ENCODE measurements at regions not wholly inside any gene's neighbourhood (a gene's known extent, or its start where the extent isn't known, plus 50 kb on each side); places are given as distances from the start of the nearest gene placed in this dataset.
A peak's percentile ranks its signal among the peaks of the same experiment; 100 is the strongest.
"Not testable (repeated sequence)": the region's sequence is repeated elsewhere in the genome, so short reads cannot be mapped to it uniquely, and the experiment has no call there.

DNA sequence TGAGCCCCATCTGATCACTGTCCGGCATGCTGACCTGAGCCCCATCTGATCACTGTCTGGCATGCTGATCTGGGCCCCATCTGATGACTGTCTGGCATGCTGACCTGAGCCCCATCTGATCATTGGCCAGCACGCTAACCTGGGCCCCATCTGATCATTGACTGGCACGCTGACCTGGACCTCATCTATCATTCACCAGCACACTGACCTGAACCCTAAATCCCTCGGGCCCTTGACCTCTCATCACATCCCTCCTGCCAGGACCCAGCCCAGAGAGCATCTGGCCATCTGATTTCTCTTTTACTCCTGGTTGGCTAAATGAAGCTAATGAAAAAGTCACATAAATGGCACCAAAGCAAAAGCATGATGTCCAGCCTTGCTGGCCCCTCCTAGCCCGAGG is 207.1 kb downstream of the NDUFA10 start:
- DNase-seq: no peak

DNA sequence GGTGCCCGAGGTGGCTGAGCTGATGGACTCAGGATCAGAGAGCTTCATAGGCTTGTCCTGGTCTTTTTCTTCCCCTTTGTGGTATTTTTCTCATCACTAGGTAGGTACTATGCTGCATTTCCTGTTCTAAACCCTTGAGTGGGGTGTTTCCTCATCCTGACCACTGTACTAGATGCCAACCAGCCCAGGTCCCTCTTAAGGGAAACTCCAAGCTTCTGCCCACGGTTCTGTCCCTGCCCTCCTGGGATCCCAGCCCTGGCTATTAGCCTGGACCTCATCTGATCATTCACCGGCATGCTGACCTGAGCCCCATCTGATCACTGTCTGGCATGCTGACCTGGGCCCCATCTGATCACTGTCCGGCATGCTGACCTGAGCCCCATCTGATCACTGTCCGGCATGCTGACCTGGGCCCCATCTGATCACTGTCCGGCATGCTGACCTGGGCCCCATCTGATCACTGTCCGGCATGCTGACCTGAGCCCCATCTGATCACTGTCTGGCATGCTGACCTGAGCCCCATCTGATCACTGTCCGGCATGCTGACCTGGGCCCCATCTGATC is 207.6 kb downstream of the NDUFA10 start:
- not testable (repeated sequence) for DNase-seq

DNA sequence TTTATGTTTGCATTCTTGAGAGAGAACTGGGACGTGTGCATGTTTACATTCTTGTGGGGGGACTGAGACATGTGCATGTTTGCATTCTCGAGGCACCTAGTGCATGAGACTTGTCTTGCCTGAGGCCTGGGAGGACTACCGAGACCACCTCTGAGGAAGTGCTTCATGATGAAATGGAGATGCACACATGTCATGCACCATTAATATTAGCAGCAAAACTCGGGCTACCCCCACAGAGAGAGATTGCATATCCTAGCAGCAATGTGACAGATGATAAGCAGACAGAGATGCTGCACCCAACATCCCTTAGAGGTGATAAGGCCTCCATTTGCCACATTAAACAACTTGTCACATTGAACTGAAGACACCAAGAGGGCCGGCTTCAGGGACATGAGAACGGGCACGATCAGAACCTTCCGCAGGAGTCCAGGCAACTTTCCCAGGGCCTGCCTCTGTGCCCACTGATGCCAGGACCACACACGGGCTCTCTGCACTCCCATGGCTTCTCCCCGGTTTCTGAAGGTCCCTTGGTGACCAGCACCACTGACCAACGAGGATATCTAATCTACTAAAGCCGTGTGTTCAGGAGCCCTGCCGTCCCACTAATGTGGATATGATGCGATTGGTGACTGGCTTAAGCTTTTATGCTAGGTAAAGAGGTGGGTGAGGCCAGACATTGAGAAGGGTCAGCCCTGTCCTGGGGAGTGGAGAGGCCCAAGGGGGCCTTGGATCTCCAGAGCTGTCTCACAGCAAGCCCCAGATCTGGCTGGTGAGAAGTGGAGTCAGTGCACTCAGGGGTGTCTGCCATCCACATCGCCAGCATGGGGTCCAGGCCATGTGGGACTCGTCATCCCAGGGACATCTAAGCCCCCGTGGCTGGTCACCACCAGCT is 208.3 kb downstream of the NDUFA10 start:
- DNase-seq: no peak

- no peak for DNase-seq
Observed at GRCh38 chr2:239815671-239816070, 209.5 kb downstream of the NDUFA10 start.

- DNase-seq: peak; percentile 9
Observed at GRCh38 chr2:239814861-239815601, 210.1 kb downstream of the NDUFA10 start.

DNA sequence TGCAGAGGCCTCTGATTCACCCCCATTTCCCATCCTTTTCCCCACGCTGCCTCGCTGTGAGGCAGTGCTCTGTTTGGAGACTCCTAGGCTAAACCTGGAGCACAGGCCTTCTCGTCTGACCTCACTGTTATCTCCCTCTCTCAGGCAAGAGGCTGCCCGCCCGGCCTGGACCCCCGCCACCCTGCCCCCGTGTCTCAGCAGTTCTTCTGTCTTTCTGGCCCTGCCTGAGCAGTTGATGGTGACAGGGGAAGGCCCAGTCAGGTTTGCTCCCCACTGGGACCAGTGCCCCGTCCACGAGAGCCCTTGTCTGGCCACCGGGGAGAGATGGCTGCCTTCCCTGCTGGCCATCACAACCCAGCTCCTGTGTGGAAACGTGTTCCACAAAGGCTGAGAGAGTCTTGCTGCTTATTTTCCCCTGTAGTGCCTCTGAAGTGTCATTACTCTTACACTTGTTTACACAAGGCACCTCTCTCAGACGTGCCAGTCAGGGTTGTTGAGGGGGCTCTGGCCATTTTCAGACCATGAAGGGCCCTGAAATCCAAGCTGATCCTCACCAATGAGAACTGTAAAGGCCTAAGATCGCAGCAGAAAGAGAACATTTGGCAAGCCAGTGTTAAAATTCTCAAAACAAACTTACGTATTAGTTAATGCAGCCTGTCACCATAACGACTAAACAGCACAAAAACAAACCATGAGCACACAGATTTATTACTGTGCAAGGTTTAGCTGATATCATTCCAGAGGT is 210.9 kb downstream of the NDUFA10 start:
- no peak for DNase-seq

- DNase-seq: no peak
Observed at GRCh38 chr2:239813261-239814115, 211.7 kb downstream of the NDUFA10 start.

GRCh38 chr2:239811806-239812560 is 213.2 kb downstream of the NDUFA10 start:
- no peak for DNase-seq

DNA sequence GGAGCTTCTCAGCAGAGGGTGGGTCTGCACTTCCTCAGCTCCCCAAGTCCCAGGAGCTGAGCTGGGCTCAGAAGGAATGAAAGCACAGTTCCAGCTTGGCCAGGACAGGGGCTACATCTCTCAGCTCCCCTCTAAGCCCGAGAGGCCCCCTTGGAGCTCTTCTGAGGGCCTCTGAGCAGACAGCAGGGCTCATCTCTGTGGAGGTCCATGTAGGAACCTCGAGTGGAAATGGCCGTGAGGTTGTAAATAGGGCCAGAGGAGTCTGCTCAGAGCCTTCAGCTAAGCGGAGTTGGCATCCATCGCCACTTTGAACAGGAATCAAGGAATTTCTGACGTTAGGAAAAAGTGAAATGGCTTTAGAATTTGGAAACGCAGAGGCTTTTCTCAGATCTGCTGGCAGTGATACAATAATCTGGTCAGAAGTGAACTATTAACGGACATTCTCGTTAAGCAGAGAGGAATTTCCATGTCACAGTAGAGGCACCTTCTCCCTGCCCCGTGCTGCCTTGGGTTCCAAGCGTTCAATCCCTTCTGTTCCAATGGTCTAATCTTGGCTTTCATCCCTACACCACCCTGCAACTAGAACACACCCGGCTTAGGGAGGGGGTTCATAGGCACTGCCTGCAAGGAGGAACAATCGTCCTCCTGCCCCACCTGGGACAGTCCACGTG is 213.9 kb downstream of the NDUFA10 start:
- DNase-seq: no peak

DNA sequence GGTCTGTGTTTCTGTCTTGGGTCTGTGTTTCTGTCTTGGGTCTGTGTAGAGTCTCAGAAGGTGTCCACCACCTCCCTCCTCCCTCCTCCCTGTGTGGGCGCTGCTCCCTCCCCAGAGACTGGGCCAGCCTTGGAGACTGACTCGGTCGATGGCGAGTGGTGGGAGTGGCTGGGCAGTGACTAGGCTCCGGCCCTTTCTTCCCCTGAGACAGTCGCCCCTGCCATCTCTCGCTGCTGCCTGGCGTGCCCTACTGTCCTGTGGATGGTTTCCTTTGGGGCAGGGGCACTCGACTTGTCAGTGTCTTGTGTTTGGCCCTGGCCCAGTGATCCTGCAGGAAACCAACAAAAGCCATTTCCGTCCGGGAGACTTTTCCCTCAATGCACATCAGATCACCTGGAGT is 215.8 kb downstream of the NDUFA10 start:
- DNase-seq: no peak

DNA sequence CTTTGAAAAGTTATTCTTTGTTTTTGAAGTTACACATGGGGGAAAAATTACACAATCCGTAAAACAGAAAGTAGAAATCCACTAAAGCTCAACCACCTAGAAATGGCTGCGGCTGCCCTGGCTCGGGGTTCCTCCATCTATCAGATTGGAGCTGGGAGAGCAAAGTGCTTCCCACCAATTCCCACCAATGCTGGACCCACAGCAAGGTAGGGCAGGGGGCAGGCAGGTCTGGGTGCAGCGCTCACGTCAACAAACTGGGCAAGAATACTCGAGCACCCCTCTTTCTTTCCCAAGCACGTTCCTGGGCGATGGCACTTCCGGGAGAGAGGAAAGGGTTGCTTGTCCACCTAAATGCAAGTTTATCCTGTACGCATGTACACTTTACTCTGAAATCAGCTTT is 217.6 kb downstream of the NDUFA10 start:
- DNase-seq: no peak

DNA sequence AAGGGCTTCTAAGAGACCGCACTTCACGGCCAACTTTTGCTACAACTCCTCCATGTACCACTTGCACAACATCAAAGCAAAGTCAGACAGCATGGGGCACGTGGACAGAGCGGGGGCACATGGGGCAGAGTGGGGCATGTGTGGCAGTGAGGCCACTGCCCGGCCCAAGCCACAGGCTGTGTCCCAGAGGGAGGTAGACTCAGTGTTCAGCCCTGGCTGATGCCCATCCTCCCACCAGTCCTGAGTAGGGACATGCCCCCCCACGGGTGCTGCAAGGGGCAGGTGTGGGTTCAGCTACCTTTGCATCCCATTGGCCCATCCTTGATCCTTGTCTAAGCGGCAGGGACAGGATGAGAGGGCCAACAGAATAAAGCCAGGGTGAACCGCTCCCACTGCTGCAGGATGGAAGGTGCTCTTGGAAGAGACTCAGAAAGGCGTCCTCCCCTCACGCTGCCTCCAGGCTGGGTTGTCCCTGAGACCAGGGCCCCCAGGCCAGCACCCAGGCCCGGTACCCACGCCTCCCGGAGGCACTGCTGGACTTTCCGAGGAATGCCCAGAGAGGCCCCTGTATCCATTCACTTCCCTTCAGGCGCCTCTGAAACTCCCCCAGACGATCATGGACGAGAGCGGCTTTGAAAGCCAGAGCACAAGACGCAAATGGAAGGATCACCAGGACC is 218.2 kb downstream of the NDUFA10 start:
- no peak for DNase-seq

- DNase-seq: no peak
Observed at GRCh38 chr2:239806276-239806675, 218.9 kb downstream of the NDUFA10 start.

GRCh38 chr2:239805414-239805813 is 219.7 kb downstream of the NDUFA10 start:
- DNase-seq: no peak

GRCh38 chr2:239805043-239805329 is 220.2 kb downstream of the NDUFA10 start:
- no peak for DNase-seq

GRCh38 chr2:239804161-239805042 is 220.7 kb downstream of the NDUFA10 start:
- no peak for DNase-seq

- DNase-seq: no peak
Observed at GRCh38 chr2:239803766-239804115, 221.4 kb downstream of the NDUFA10 start.

- DNase-seq: no peak
Observed at GRCh38 chr2:239803102-239803765, 221.9 kb downstream of the NDUFA10 start.

- DNase-seq: no peak
Observed at GRCh38 chr2:239802185-239802649, 222.9 kb downstream of the NDUFA10 start.

All from activated CD8-positive, alpha-beta memory T cell treated with anti-CD3 and anti-CD28 coated beads, Interleukin-2, amount 50 U/mL, for 4 hours (primary cell).